Suprapubic skin (tissue), 4 donors: ENCODE measurements at regions not wholly inside any gene's neighbourhood (a gene's known extent, or its start where the extent isn't known, plus 50 kb on each side); places are given as distances from the start of the nearest gene placed in this dataset.
"Not testable (repeated sequence)": the region's sequence is repeated elsewhere in the genome, so short reads cannot be mapped to it uniquely, and the experiment has no call there.

ENCODE experiments used
- DNase-seq, 2 donors: peaks; one replicate each; pipeline ENCODE4 v3.0.0-alpha.2; 2019; ENCODE audit warnings: low spot score in 2 of 2
- H3K27ac ChIP-seq: fragments of 200-600 bp; sonication (generic); one replicate; pipeline ENCODE4 v1.5.1; 2019
- H3K27me3 ChIP-seq: fragments of 200-600 bp; sonication (generic); one replicate; pipeline ENCODE4 v1.5.1; 2019
- H3K36me3 ChIP-seq: fragments of 200-600 bp; sonication (generic); one replicate; pipeline ENCODE4 v1.5.1; 2019
- H3K4me1 ChIP-seq: fragments of 200-600 bp; sonication (generic); one replicate; pipeline ENCODE4 v1.5.1; 2019
- H3K4me3 ChIP-seq: fragments of 200-600 bp; sonication (generic); one replicate; pipeline ENCODE4 v1.5.1; 2019; ENCODE audit warnings: mild to moderate bottlenecking
- H3K9me3 ChIP-seq: fragments of 200-600 bp; sonication (generic); one replicate; pipeline ENCODE4 v1.5.1; 2019
- EP300 ChIP-seq: sonication (generic); formaldehyde crosslinking; IDR thresholded peaks from one replicate; pipeline ENCODE4 v1.6.1; 2017; ENCODE audit warnings: antibody characterized with exemption
- POLR2A ChIP-seq, 2 donors: fragments of 450-650 bp; IDR thresholded peaks; one replicate each; pipeline ENCODE4 v1.6.1; 2017; ENCODE audit warnings: antibody characterized with exemption in 2 of 2, mild to moderate bottlenecking in 2 of 2, moderate library complexity in 2 of 2
- POLR2AphosphoS5 ChIP-seq, 3 donors: sonication (generic); formaldehyde crosslinking; IDR thresholded peaks; one replicate each; pipeline ENCODE4 v1.6.1; 2017; ENCODE audit warnings: antibody characterized with exemption in 3 of 3
- WGBS: methylation state at CpG from one replicate; pipeline ENCODE4 v1.1.5; 2018; 5-methylcytosine and 5-hydroxymethylcytosine counted together
- TF ChIP-seq, protein P1 (sequence below), 2 donors: fragments of 200-600 bp in 1 of 2; fragments of 450-650 bp in 1 of 2; sonication (generic) in 1 of 2; IDR thresholded peaks; one replicate each; pipeline ENCODE4 v1.5.1; 2016 to 2019; ENCODE audit warnings: antibody characterized with exemption in 2 of 2, mild to moderate bottlenecking in 1 of 2, moderate library complexity in 1 of 2

DNA sequence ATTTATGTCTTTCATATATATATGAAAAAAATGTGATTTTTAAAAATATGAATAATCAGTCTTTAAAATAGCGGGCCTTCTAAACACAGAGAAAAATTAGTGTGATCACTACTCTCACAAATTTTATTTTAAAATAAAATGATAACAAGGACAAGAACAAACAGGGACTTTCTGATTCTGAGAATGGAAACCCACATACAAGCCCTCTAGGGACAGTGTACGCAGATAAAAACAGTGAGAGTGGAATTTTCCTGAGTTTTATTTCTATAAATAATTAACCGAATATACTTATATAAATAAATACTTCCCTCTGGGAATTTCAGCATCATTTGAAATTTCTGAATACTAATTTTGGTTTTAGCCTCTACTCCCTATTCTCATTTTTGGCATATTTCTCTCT, 201.4 kb upstream of the CBLB start:
- 77% methylated on average over 3 of the region's 3 CpGs for WGBS
- no peaks in the 10 kb centered on the region for H3K4me1 ChIP-seq
- no peaks in the 10 kb centered on the region for H3K27me3 ChIP-seq
- DNase-seq, result no peak
- H3K4me3 ChIP-seq, result no peak overlapping the region
- no peak overlapping the region for H3K27ac ChIP-seq
- no peak for TF ChIP-seq POLR2A (IDR thresholded peaks at IDR 0.05)
- TF ChIP-seq, protein P1, sequence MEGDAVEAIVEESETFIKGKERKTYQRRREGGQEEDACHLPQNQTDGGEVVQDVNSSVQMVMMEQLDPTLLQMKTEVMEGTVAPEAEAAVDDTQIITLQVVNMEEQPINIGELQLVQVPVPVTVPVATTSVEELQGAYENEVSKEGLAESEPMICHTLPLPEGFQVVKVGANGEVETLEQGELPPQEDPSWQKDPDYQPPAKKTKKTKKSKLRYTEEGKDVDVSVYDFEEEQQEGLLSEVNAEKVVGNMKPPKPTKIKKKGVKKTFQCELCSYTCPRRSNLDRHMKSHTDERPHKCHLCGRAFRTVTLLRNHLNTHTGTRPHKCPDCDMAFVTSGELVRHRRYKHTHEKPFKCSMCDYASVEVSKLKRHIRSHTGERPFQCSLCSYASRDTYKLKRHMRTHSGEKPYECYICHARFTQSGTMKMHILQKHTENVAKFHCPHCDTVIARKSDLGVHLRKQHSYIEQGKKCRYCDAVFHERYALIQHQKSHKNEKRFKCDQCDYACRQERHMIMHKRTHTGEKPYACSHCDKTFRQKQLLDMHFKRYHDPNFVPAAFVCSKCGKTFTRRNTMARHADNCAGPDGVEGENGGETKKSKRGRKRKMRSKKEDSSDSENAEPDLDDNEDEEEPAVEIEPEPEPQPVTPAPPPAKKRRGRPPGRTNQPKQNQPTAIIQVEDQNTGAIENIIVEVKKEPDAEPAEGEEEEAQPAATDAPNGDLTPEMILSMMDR (IDR thresholded peaks at IDR 0.05), result no peak
- no peak for TF ChIP-seq EP300
- TF ChIP-seq POLR2AphosphoS5 (IDR thresholded peaks at IDR 0.05), result no peak
- H3K36me3 ChIP-seq, result no peaks in the 10 kb centered on the region
- no peaks in the 10 kb centered on the region for H3K9me3 ChIP-seq

DNA sequence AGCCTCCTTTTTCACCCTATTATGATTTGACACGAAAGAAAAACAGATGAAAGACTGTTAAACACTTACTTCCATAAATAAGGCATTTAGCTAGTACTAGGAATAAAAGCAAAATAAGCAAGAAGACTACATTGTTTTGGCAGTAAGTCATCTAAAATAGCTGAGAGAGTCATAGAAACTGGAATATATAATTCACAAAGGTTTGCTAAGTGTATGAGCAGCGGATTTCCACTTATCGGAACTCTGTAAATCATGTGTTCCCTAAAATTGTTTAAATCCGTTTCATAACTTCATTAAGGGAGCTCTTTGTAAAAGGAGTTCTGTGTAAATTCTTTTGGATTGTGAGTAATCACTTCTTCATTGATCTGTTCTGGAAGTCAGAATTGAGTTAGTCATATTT, 202.5 kb upstream of the CBLB start:
- no peaks in the 10 kb centered on the region for H3K4me1 ChIP-seq
- H3K36me3 ChIP-seq, result no peaks in the 10 kb centered on the region
- no peaks in the 10 kb centered on the region for H3K27me3 ChIP-seq
- no peaks in the 10 kb centered on the region for H3K9me3 ChIP-seq
- TF ChIP-seq EP300, result no peak
- TF ChIP-seq POLR2A (IDR thresholded peaks at IDR 0.05), result no peak
- TF ChIP-seq POLR2AphosphoS5 (IDR thresholded peaks at IDR 0.05), result no peak
- TF ChIP-seq, protein P1 (IDR thresholded peaks at IDR 0.05), result no peak
- no peak for DNase-seq
- H3K4me3 ChIP-seq, result no peak overlapping the region
- no peak overlapping the region for H3K27ac ChIP-seq
- 90% methylated on average over 4 of the region's 4 CpGs for whole genome bisulfite sequencing

DNA sequence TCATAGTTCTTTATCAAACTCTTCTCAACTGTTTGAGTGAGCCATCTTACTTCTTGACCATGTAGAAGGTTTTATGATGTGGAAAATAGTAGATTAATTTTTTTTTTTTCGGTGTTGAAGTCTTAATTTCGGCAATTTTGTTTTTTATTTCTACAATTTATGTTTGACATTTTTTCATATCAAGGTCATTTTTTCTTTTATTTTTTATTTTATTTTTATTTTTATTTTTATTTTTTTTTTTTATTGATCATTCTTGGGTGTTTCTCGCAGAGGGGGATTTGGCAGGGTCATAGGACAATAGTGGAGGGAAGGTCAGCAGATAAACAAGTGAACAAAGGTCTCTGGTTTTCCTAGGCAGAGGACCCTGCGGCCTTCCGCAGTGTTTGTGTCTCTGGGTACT, 203.8 kb upstream of the CBLB start:
- H3K4me3 ChIP-seq, H3K9me3 ChIP-seq, H3K27ac ChIP-seq, H3K27me3 ChIP-seq, H3K4me1 ChIP-seq, H3K36me3 ChIP-seq, DNase-seq: not testable (repeated sequence)
- 100% methylated on average over 3 of the region's 5 CpGs for WGBS

DNA sequence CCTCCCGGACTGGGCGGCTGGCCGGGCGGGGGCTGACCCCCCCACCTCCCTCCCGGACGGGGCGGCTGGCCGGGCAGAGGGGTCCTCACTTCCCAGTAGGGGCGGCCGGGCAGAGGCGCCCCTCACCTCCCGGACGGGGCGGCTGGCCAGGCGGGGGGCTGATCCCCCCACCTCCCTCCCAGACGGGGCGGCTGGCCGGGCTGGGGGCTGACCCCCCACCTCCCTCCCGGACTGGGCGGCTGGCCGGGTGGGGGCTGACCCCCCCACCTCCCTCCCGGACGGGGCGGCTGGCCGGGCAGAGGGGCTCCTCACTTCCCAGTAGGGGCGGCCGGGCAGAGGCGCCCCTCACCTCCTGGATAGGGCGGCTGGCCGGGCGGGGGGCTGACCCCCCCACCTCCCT, 205.0 kb upstream of the CBLB start:
- H3K27me3 ChIP-seq, H3K36me3 ChIP-seq, DNase-seq, H3K9me3 ChIP-seq, H3K27ac ChIP-seq, H3K4me1 ChIP-seq, H3K4me3 ChIP-seq: not testable (repeated sequence)
- no CpG with 5 or more reads among the region's 31 CpGs for WGBS

DNA sequence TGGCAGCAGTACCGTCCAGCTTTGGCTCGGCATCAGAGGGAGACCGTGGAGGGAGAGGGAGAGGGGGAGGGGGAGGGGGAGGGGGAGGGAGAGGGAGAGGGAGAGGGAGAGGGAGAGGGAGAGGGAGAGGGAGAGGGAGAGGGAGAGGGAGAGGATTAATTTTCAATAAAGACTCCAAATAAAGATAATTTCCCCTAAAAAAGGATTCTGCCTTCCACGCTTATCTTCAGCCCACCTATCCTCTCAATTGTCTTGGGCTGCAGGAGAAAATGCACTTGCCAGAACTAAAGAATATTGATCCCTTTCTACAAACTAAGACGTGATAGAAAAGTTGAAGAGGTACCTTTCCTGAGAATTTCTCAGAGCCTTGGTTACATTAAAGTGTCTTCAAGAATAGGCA, 206.9 kb upstream of the CBLB start:
- not testable (repeated sequence) for H3K9me3 ChIP-seq, DNase-seq, H3K27me3 ChIP-seq, H3K4me3 ChIP-seq, H3K36me3 ChIP-seq, H3K27ac ChIP-seq, H3K4me1 ChIP-seq
- 97% methylated on average over 3 of the region's 5 CpGs for WGBS

DNA sequence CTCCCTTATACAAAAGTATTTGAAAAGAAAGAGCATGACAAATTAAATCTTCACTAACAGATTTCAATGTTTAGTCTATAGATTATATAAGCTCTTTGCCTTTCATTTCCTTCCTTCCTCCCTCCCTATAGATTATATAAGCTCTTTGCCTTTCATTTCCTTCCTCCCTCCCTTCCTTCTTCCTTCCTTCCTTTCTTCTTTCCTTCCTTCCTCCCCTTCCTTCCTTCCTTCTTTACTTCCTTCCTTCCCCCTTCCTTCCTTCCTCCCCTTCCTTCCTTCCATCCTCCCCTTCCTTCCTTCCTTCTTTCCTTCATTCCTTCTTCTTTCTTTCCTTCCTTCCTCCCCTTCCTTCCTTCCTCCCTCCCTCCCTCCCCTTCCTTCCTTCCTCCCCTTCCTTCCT, 209.8 kb upstream of the CBLB start:
- H3K9me3 ChIP-seq, result no peaks in the 10 kb centered on the region

DNA sequence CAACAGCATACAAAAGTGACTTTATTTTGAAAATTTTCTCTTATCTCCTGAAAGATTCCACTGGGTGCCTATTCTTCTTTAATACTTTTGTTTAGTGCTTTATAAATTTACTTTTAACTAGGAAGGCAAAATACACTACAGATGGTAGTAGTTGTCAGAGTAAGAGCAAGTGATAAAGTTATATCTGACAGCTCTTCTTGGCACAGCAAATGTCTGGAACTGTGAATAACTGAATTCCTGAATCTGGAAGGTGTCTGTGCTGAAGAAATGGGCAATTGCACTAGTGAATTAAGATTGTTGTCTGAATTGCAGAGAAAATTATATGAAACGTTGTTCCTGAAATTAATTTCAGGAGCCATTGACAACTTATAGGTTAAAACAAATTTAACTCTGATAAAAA, 213.8 kb upstream of the CBLB start:
- no peak for TF ChIP-seq POLR2AphosphoS5 (IDR thresholded peaks at IDR 0.05)
- TF ChIP-seq EP300, result no peak

More for the DNA sequence above, 209.8 kb upstream of the CBLB start:
- TF ChIP-seq POLR2AphosphoS5 (IDR thresholded peaks at IDR 0.05), result no peak
- no peak for TF ChIP-seq EP300
- no peak for TF ChIP-seq POLR2A (IDR thresholded peaks at IDR 0.05)
- TF ChIP-seq, protein P1 (IDR thresholded peaks at IDR 0.05), result no peak
- H3K4me3 ChIP-seq, result no peak overlapping the region
- no peak overlapping the region for H3K27ac ChIP-seq
- peaks cover 3% of the 10 kb centered on the region for H3K4me1 ChIP-seq
- no peak for DNase-seq
- no peaks in the 10 kb centered on the region for H3K27me3 ChIP-seq
- H3K36me3 ChIP-seq, result no peaks in the 10 kb centered on the region

More for the DNA sequence above, 213.8 kb upstream of the CBLB start:
- no peaks in the 10 kb centered on the region for H3K36me3 ChIP-seq
- H3K9me3 ChIP-seq, result no peaks in the 10 kb centered on the region
- H3K4me3 ChIP-seq, result no peak overlapping the region
- H3K4me1 ChIP-seq, result peaks cover 3% of the 10 kb centered on the region
- H3K27me3 ChIP-seq, result no peaks in the 10 kb centered on the region
- DNase-seq, result no peak
- H3K27ac ChIP-seq, result no peak overlapping the region
- WGBS, result 67% methylated on average over 1 of the region's 1 CpG
